Sigmoid colon (tissue), 6 donors: ENCODE measurements at regions not wholly inside any gene's neighbourhood (a gene's known extent, or its start where the extent isn't known, plus 50 kb on each side); places are given as distances from the start of the nearest gene placed in this dataset.

Source experiments
- DNase-seq: peaks from one replicate; pipeline ENCODE4 v3.0.0-alpha.2; 2019
- H3K27ac ChIP-seq, 4 donors: fragments of 200-600 bp; sonication (generic); one replicate each; pipeline ENCODE4 v1.5.1; 2016 to 2019; ENCODE audit warnings: mild to moderate bottlenecking in 1 of 4
- H3K27me3 ChIP-seq, 3 donors: fragments of 200-600 bp; sonication (generic); one replicate each; pipeline ENCODE4 v1.5.1; 2019; ENCODE audit warnings: mild to moderate bottlenecking in 1 of 3
- H3K36me3 ChIP-seq, 4 donors: fragments of 200-600 bp; sonication (generic); one replicate each; pipeline ENCODE4 v1.5.1; 2016 to 2019
- H3K4me1 ChIP-seq, 4 donors: fragments of 200-600 bp; sonication (generic); one replicate each; pipeline ENCODE4 v1.5.1; 2017 to 2019
- H3K4me3 ChIP-seq, 4 donors: fragments of 200-600 bp; sonication (generic); one replicate each; pipeline ENCODE4 v1.5.1; 2017 to 2019; ENCODE audit warnings: mild to moderate bottlenecking in 2 of 4, moderate library complexity in 1 of 4
- H3K9me3 ChIP-seq, 4 donors: fragments of 200-600 bp in 3 of 4; sonication (generic) in 3 of 4; one replicate each; pipeline versions ENCODE4 v1.5.1 to v1.6.1; 2013 to 2019
- EP300 ChIP-seq, 4 donors: sonication (generic); formaldehyde crosslinking; IDR thresholded peaks; one replicate each; pipeline ENCODE4 v1.6.1; 2017; ENCODE audit warnings: antibody characterized with exemption in 4 of 4
- POLR2A ChIP-seq, 2 donors: fragments of 450-650 bp; IDR thresholded peaks; one replicate each; pipeline ENCODE4 v1.6.1; 2016; ENCODE audit warnings: antibody characterized with exemption in 2 of 2, mild to moderate bottlenecking in 2 of 2, moderate library complexity in 2 of 2
- POLR2AphosphoS5 ChIP-seq, 4 donors: sonication (generic); formaldehyde crosslinking; IDR thresholded peaks; one replicate each; pipeline ENCODE4 v1.6.1; 2017; ENCODE audit warnings: antibody characterized with exemption in 4 of 4
- WGBS, 2 donors: extraction: QIAGEN DNeasy Blood & Tissue Kit; methylation state at CpG; one replicate each; pipeline ENCODE4 v1.1.7; 2013; 5-methylcytosine and 5-hydroxymethylcytosine counted together
- intact Hi-C: fragments of 100-400 bp; cut with DNase I; formaldehyde crosslinking; loops from one replicate; pipeline ENCODE4 v1.15.1; 2023
- TF ChIP-seq, protein P1 (sequence below), 4 experiments: fragments of 450-650 bp in 3 of 4; fragments of 200-600 bp in 1 of 4; IDR thresholded peaks; one replicate each; pipeline ENCODE4 v1.5.1; 2016 to 2019; ENCODE audit warnings: antibody characterized with exemption in 4 of 4, mild to moderate bottlenecking in 3 of 4, moderate library complexity in 2 of 4
- donor health status: healthy with polysubstance abuse.
- donor health status: healthy.

DNA sequence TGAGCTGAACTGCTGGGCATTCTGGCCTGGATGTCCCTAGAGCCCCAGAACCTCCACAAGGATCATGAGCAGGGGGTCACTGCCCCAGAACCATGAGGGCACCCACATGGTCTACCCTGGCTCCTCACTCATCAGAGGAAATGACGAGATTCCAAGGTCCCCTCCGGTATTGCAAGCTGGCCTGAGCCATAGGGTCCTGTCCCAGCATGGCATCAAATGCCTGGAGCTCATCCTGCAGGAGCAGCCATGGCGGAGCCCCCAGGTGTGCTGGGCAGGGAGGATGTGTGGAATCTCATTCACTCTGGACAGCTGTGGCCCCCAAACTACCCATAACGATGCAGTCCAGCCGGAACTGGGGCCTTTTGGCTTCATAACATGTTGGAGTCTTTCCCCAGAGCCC is 66.6 kb upstream of the ANTXRL start:
- TF ChIP-seq POLR2A (IDR thresholded peaks at IDR 0.05) (no peak), EP300 (IDR thresholded peaks at IDR 0.05) (no peak)
- H3K27ac ChIP-seq = no peak overlapping the region
- no peaks in the 10 kb centered on the region for H3K27me3 ChIP-seq
- no peak for DNase-seq
- intact Hi-C loops = no loop called here
- no peaks in the 10 kb centered on the region for H3K4me1 ChIP-seq
- no peaks in the 10 kb centered on the region for H3K9me3 ChIP-seq
- H3K4me3 ChIP-seq = no peak overlapping the region
- WGBS, 2 donors = 86 to 92% methylated on average over 5 of the region's 5 CpGs
- no peaks in the 10 kb centered on the region for H3K36me3 ChIP-seq

DNA sequence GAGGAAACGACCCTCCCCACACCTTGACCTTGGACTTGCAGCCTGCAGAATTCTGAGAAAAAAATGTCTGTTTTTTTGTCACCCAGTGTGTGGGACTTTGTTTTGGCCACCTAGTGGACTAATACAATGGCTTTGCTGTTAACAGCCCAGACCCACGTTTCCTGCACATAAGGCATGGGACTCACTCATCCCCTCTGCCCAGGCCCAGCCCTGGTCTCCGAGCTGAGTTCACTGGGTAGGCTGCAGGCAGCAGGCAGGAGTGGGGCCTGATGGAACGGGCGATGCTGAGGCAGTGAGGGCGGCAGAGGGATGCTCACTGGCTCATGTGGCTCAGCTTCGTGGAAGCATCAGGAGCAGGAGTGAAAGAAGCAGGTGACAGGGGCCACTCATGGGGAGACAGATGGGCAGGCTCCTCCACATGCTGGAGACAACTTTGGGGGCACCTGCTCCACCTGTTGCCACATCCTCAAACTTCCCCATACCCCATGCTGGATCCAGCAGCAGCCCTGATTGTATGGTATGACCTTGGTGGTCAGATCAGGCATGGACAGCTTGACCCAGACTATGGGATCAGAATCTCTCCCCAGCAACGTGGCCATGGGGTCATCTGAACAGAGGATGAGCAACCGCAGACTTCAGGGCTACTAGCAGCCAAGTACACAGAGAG is 65.8 kb upstream of the ANTXRL start:
- TF ChIP-seq, protein P1, sequence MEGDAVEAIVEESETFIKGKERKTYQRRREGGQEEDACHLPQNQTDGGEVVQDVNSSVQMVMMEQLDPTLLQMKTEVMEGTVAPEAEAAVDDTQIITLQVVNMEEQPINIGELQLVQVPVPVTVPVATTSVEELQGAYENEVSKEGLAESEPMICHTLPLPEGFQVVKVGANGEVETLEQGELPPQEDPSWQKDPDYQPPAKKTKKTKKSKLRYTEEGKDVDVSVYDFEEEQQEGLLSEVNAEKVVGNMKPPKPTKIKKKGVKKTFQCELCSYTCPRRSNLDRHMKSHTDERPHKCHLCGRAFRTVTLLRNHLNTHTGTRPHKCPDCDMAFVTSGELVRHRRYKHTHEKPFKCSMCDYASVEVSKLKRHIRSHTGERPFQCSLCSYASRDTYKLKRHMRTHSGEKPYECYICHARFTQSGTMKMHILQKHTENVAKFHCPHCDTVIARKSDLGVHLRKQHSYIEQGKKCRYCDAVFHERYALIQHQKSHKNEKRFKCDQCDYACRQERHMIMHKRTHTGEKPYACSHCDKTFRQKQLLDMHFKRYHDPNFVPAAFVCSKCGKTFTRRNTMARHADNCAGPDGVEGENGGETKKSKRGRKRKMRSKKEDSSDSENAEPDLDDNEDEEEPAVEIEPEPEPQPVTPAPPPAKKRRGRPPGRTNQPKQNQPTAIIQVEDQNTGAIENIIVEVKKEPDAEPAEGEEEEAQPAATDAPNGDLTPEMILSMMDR (IDR thresholded peaks at IDR 0.05) = no peak
- TF ChIP-seq EP300 (IDR thresholded peaks at IDR 0.05) (no peak), POLR2AphosphoS5 (IDR thresholded peaks at IDR 0.05) (no peak), POLR2A (IDR thresholded peaks at IDR 0.05) (no peak)
- no peak for DNase-seq
- no peaks in the 10 kb centered on the region for H3K9me3 ChIP-seq
- H3K36me3 ChIP-seq = no peaks in the 10 kb centered on the region
- H3K27ac ChIP-seq = no peak overlapping the region
- no peaks in the 10 kb centered on the region for H3K4me1 ChIP-seq
- H3K27me3 ChIP-seq = no peaks in the 10 kb centered on the region
- intact Hi-C loops = no loop called here
- no peak overlapping the region for H3K4me3 ChIP-seq
- WGBS, 2 donors = 73 to 83% methylated on average over 9 of the region's 9 CpGs

DNA sequence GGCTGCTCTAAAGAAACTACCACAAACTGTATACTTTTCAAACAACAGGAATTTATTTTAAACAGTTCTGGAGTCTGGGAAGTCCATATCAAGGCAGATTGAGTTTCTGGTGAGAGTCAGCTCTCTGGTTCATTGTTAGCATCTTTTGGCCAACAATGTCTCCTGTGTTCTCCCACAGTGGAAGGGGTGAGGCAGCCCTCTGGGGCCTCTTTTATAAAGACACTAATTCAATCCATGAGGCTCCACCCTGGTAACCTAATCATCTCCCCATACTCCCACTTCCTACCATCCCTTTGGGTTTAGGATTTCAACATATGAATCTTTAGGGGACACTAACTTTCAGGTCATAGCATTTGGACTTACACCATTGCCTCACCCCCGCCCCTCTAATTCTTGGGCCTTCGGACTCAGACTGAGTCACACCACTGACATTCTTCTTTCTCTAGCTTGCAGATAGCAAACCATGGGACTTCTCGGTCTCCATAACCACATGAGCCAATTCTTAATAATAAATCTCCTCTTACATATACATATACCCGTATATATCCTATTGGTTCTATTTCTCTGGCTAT is 64.3 kb upstream of the ANTXRL start:
- no peak for DNase-seq
- Histone ChIP-seq H3K9me3 (no peaks in the 10 kb centered on the region), H3K4me3 (no peak overlapping the region), H3K4me1 (no peaks in the 10 kb centered on the region), H3K27ac (no peak overlapping the region), H3K36me3 (no peaks in the 10 kb centered on the region), H3K27me3 (no peaks in the 10 kb centered on the region)
- intact Hi-C loops = no loop called here
- 92 to 93% methylated on average over 4 of the region's 4 CpGs for WGBS, 2 donors
- TF ChIP-seq POLR2A (IDR thresholded peaks at IDR 0.05) = no peak

DNA sequence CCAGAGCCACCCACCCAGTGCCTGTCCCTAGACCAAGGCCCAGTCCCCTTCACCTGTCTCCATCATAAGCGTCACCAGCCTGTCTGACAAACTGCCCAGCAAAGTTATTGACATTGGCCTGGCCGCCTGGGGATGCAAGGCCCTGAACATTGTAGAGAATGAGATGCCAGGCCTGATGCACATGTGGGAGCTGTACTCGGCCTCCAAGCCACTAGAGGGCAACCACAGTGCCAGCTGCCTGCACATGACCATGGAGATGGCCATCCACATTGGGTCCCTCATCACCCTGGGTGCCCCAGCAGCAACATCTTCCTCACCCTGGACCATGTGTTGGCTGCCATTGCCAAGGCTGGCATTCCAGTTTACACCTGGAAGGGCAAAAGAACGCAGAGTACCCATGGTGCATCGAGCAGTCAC is 63.7 kb upstream of the ANTXRL start:
- WGBS, 2 donors = 85 to 94% methylated on average over 5 of the region's 5 CpGs
- Histone ChIP-seq H3K4me1 (no peaks in the 10 kb centered on the region), H3K9me3 (no peaks in the 10 kb centered on the region), H3K27me3 (no peaks in the 10 kb centered on the region), H3K36me3 (no peaks in the 10 kb centered on the region), H3K4me3 (no peak overlapping the region), H3K27ac (no peak overlapping the region)
- intact Hi-C loops = no loop called here
- no peak for TF ChIP-seq POLR2A (IDR thresholded peaks at IDR 0.05)
- TF ChIP-seq, protein P1 (IDR thresholded peaks at IDR 0.05) = no peak
- no peak for TF ChIP-seq EP300 (IDR thresholded peaks at IDR 0.05)
- TF ChIP-seq POLR2AphosphoS5 (IDR thresholded peaks at IDR 0.05) = no peak
- no peak for DNase-seq

DNA sequence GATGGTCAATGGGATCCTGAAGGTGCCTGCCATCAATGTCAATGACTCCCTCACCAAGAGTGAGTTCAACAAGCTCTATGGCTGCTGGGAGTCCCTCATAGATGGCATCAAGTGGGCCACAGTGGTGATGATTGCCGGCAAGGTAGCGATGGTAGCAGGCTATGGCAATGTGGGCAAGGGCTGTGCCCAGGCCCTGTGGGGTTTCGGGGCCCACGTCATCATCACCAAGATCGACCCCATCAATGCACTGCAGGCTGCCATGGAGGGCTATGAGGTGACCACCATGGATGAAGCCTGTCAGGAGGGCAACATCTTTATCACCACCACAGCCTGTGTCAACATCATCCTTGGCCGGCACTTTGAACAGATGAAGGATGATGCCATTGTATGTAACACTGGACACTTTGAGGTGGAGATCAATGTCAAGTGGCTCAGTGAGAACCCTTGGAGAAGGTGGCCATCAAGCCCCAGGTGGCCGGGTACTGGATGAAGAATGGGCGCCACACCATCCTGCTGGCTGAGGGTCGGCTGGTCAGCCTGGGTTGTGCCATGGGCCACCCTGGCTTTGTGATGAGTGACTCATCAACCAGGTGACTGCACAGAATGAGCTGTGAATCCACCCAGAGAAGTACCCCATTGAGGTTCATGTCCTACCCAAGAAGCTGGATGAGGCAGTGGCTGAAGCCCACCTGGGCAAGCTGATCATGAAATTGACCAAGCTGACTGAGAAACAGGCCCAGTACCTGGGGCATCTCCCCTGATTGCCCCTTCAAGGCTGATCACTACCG is 63.0 kb upstream of the ANTXRL start:
- intact Hi-C loops = no loop called here
- Histone ChIP-seq H3K27ac (no peak overlapping the region), H3K36me3 (no peaks in the 10 kb centered on the region), H3K27me3 (no peaks in the 10 kb centered on the region), H3K4me3 (no peak overlapping the region), H3K4me1 (no peaks in the 10 kb centered on the region), H3K9me3 (no peaks in the 10 kb centered on the region)
- TF ChIP-seq EP300 (IDR thresholded peaks at IDR 0.05) = no peak
- TF ChIP-seq, protein P1 (IDR thresholded peaks at IDR 0.05) = no peak
- no peak for TF ChIP-seq POLR2A (IDR thresholded peaks at IDR 0.05)
- no peak for TF ChIP-seq POLR2AphosphoS5 (IDR thresholded peaks at IDR 0.05)
- no peak for DNase-seq
- 95 to 96% methylated on average over 10 of the region's 10 CpGs for WGBS, 2 donors
